IMR-90 (cell line): ENCODE measurements at regions not wholly inside any gene's neighbourhood (a gene's known extent, or its start where the extent isn't known, plus 50 kb on each side); places are given as distances from the start of the nearest gene placed in this dataset.

Source experiments
- ATAC-seq: fragments of 200-7000 bp; cut with Tn5 transposase; 2 replicates; pipeline ENCODE4 v1.9.1; 2020; ENCODE audit warnings: low read depth, mild to moderate bottlenecking, moderate library complexity
- BruUV-seq: library from RNA; stranded (reverse); fragments of 400-500 nt; replicated peaks from 2 replicates; lab custom pipeline; 2021; lab: Mats Ljungman, UMichigan
- CTCF ChIA-PET: fragments of 300-600 bp; formaldehyde crosslinking; extraction: SDS; loops from one replicate; lab custom pipeline; 2021; ENCODE audit warnings: antibody characterized with exemption; lab: Yijun Ruan, JAX
- POLR2A ChIA-PET: fragments of 300-600 bp; sonication (Branson Sonifier 250); formaldehyde crosslinking; loops from one replicate; lab custom pipeline; 2022; ENCODE audit warnings: antibody characterized with exemption; ENCODE audit not compliant: unreplicated experiment; lab: Charles Lee
- DNase-seq: peaks from one replicate; pipeline ENCODE4 v3.0.0; 2013
- H2AFZ ChIP-seq: replicated peaks from 2 replicates; pipeline ENCODE3; 2013; ENCODE audit warnings: low read length, mild to moderate bottlenecking; ENCODE audit not compliant: poor library complexity
- H2AK5ac ChIP-seq: 2 replicates; pipeline ENCODE4 v1.6.1; 2013; ENCODE audit warnings: low read depth, low read length, inconsistent platforms
- H2AK9ac ChIP-seq: replicated peaks from 2 replicates; pipeline ENCODE3; 2013; ENCODE audit warnings: mild to moderate bottlenecking, low read depth, low read length, moderate library complexity; ENCODE audit not compliant: poor library complexity
- H2BK120ac ChIP-seq: 2 replicates; pipeline ENCODE4 v1.6.1; 2013; ENCODE audit warnings: low read depth, low read length, inconsistent platforms
- H2BK15ac ChIP-seq: 3 replicates; pipeline ENCODE4 v1.6.1; 2013; ENCODE audit warnings: low read depth, low read length, inconsistent platforms
- H2BK20ac ChIP-seq: 2 replicates; pipeline ENCODE4 v1.6.1; 2013; ENCODE audit warnings: low read depth, mild to moderate bottlenecking, inconsistent platforms, low read length, moderate library complexity
- H2BK5ac ChIP-seq: 2 replicates; pipeline ENCODE4 v1.6.1; 2013; ENCODE audit warnings: mild to moderate bottlenecking, low read depth, low read length, inconsistent platforms; ENCODE audit not compliant: poor library complexity, severe bottlenecking
- H3K14ac ChIP-seq: replicated peaks from 2 replicates; pipeline ENCODE4 v1.6.1; 2013; ENCODE audit warnings: low read depth, low read length, inconsistent platforms
- H3K18ac ChIP-seq: 2 replicates; pipeline ENCODE4 v1.6.1; 2013; ENCODE audit warnings: low read depth, low read length, control low read depth
- H3K23ac ChIP-seq: 2 replicates; pipeline ENCODE4 v1.6.1; 2013; ENCODE audit warnings: low read depth, low read length, inconsistent platforms
- H3K27ac ChIP-seq: 2 replicates; pipeline ENCODE4 v1.5.1; 2013; ENCODE audit warnings: mild to moderate bottlenecking, control low read depth, low read length; ENCODE audit not compliant: insufficient read depth
- H3K27me3 ChIP-seq: 2 replicates; pipeline ENCODE4 v1.6.1; 2013; ENCODE audit warnings: low read length; ENCODE audit not compliant: control insufficient read depth, insufficient read depth
- H3K36me3 ChIP-seq: 2 replicates; pipeline ENCODE4 v1.6.1; 2013; ENCODE audit warnings: low read length, mixed read lengths; ENCODE audit not compliant: control insufficient read depth, insufficient read depth
- H3K4ac ChIP-seq: 2 replicates; pipeline ENCODE4 v1.6.1; 2013; ENCODE audit warnings: low read depth, low read length, inconsistent platforms
- H3K4me1 ChIP-seq: 2 replicates; pipeline ENCODE4 v1.6.1; 2013; ENCODE audit warnings: low read length, mixed read lengths; ENCODE audit not compliant: control insufficient read depth, insufficient read depth
- H3K4me2 ChIP-seq: 2 replicates; pipeline ENCODE4 v1.6.1; 2013; ENCODE audit warnings: low read depth, mild to moderate bottlenecking, control low read depth, low read length, moderate library complexity
- H3K4me3 ChIP-seq: 2 replicates; pipeline ENCODE4 v1.5.1; 2013; ENCODE audit warnings: low read depth, mild to moderate bottlenecking, control low read depth, low read length, moderate library complexity; ENCODE audit not compliant: insufficient read depth
- H3K56ac ChIP-seq: 2 replicates; pipeline ENCODE4 v1.6.1; 2013; ENCODE audit warnings: low read length, inconsistent platforms; ENCODE audit not compliant: insufficient read depth; ENCODE audit errors: extremely low read depth
- H3K79me1 ChIP-seq, 2 experiments: 2 replicates each; pipeline ENCODE4 v1.6.1; 2013; ENCODE audit warnings: low read length in 2 of 2, inconsistent platforms in 1 of 2, low read depth in 1 of 2
- H3K9ac ChIP-seq: 2 replicates; pipeline ENCODE4 v1.6.1; 2013; ENCODE audit warnings: low read depth, low read length, control low read depth
- H3K9me1 ChIP-seq: 2 replicates; pipeline ENCODE4 v1.6.1; 2013; ENCODE audit warnings: low read length, inconsistent platforms; ENCODE audit not compliant: insufficient read depth
- H3K9me3 ChIP-seq: 2 replicates; pipeline ENCODE4 v1.6.1; 2013; ENCODE audit warnings: low read length; ENCODE audit not compliant: control insufficient read depth, insufficient read depth
- H4K20me1 ChIP-seq: 2 replicates; pipeline ENCODE4 v1.6.1; 2013; ENCODE audit warnings: low read length, inconsistent platforms; ENCODE audit not compliant: insufficient read depth
- H4K5ac ChIP-seq: 2 replicates; pipeline ENCODE4 v1.6.1; 2013; ENCODE audit warnings: mild to moderate bottlenecking, low read depth, low read length, control low read depth
- H4K8ac ChIP-seq, 2 experiments: 2 replicates each; pipeline ENCODE4 v1.6.1; 2013; ENCODE audit warnings: low read depth in 2 of 2, low read length in 2 of 2, control low read depth in 1 of 2, inconsistent platforms in 1 of 2
- H4K91ac ChIP-seq: 2 replicates; pipeline ENCODE4 v1.6.1; 2013; ENCODE audit warnings: low read depth, low read length, inconsistent platforms; ENCODE audit not compliant: insufficient read depth
- BHLHE40 ChIP-seq: fragments of 150-350 bp; IDR thresholded peaks from 2 replicates; pipeline ENCODE4 v1.6.1; 2016; ENCODE audit warnings: mild to moderate bottlenecking, low read depth, low read length
- CEBPB ChIP-seq: IDR thresholded peaks from 2 replicates; pipeline ENCODE4 v1.6.1; 2012; ENCODE audit warnings: low read depth, low read length, improper control_type of control experiment
- CHD1 ChIP-seq: IDR thresholded peaks from 2 replicates; pipeline ENCODE4 v1.6.1; 2012; ENCODE audit warnings: low read depth, low read length, improper control_type of control experiment
- CTCF ChIP-seq: conservative IDR thresholded peaks from 2 replicates; pipeline ENCODE4 v1.5.1; 2012; ENCODE audit warnings: mild to moderate bottlenecking, low read depth, low read length, improper control_type of control experiment
- FOS ChIP-seq: fragments of 150-350 bp; IDR thresholded peaks from 2 replicates; pipeline ENCODE4 v1.6.1; 2016; ENCODE audit warnings: low read depth, low read length
- MAFK ChIP-seq: IDR thresholded peaks from 2 replicates; pipeline ENCODE4 v1.6.1; 2012; ENCODE audit warnings: low read depth, low read length, improper control_type of control experiment
- MAZ ChIP-seq: IDR thresholded peaks from 2 replicates; pipeline ENCODE4 v1.6.1; 2012; ENCODE audit warnings: low read depth, mild to moderate bottlenecking, low read length, improper control_type of control experiment, moderate library complexity, borderline replicate concordance
- MXI1 ChIP-seq: IDR thresholded peaks from 2 replicates; pipeline ENCODE4 v1.6.1; 2012; ENCODE audit warnings: low read depth, mild to moderate bottlenecking, low read length, moderate library complexity, borderline replicate concordance
- NFE2L2 ChIP-seq: fragments of 150-350 bp; IDR thresholded peaks from 2 replicates; pipeline ENCODE4 v1.6.1; 2016; ENCODE audit warnings: low read depth, mild to moderate bottlenecking, low read length
- POLR2A ChIP-seq: IDR thresholded peaks from 2 replicates; pipeline ENCODE4 v1.6.1; 2012; ENCODE audit warnings: mild to moderate bottlenecking, low read depth, low read length
- RAD21 ChIP-seq: IDR thresholded peaks from 2 replicates; pipeline ENCODE4 v1.6.1; 2012; ENCODE audit warnings: low read length, improper control_type of control experiment
- RCOR1 ChIP-seq: IDR thresholded peaks from 2 replicates; pipeline ENCODE4 v1.6.1; 2012; ENCODE audit warnings: mild to moderate bottlenecking, low read length, improper control_type of control experiment; ENCODE audit not compliant: insufficient replicate concordance
- RFX5 ChIP-seq: IDR thresholded peaks from 2 replicates; pipeline ENCODE4 v1.8.0; 2012; ENCODE audit warnings: low read depth, mild to moderate bottlenecking, low read length, moderate library complexity
- SMC3 ChIP-seq: fragments of 150-350 bp; IDR thresholded peaks from 2 replicates; pipeline ENCODE4 v1.6.1; 2016; ENCODE audit warnings: low read depth, mild to moderate bottlenecking, antibody characterized with exemption, low read length, moderate library complexity
- WGBS, 2 experiments: methylation state at CpG; one replicate each; pipeline versions ENCODE4 v1.1.5 to v1.1.7; 2013; ENCODE audit warnings: missing lambda C conversion rate in 2 of 2; ENCODE audit not compliant: insufficient read length in 1 of 2; ENCODE audit errors: extremely low coverage in 2 of 2; 5-methylcytosine and 5-hydroxymethylcytosine counted together
- dilution Hi-C: fragments of 300-500 bp; cut with HindIII; formaldehyde crosslinking; loops from one replicate; pipeline ENCODE4 v1.14.3; 2018; ENCODE audit warnings: low sequenced_read_pairs; ENCODE audit not compliant: unreplicated experiment
- in situ Hi-C: fragments of 300-500 bp; cut with MboI; formaldehyde crosslinking; loops from 3 replicates; pipeline ENCODE4 v1.14.3; 2019; ENCODE audit warnings: low sequenced_read_pairs, inconsistent platforms, mixed read lengths
- intact Hi-C: fragments of 100-400 bp; cut with micrococcal nuclease; formaldehyde crosslinking; loops from 2 replicates; pipeline ENCODE4 v1.10.0; 2022
- TF ChIP-seq, protein P1 (sequence below): fragments of 150-350 bp; IDR thresholded peaks from 2 replicates; pipeline ENCODE4 v1.6.1; 2016; ENCODE audit warnings: low read depth, mild to moderate bottlenecking, low read length, moderate library complexity, borderline replicate concordance
- TF ChIP-seq, protein P2 (sequence below): fragments of 150-350 bp; IDR thresholded peaks from 2 replicates; pipeline ENCODE4 v1.6.1; 2017; ENCODE audit warnings: mild to moderate bottlenecking, antibody characterized with exemption, low read length, low read depth

DNA sequence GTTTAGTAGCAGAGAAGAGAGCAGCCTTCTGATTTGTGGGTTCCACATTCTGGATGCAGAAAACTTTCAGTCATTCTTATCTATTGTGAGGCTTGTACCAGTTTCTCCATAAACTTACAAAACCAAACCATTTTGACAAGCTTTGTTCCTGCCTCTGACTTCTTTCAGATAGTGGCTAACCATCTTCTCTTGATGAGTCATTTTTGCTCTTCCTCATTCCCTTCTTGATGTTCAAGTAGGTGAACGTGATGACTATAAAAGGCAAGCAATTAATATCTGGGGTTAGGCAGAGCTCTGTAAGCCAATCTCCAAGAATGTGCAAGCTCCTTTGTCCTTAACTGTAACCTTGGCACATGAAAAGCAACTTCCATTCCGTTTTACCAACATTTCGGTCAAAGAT, 2083.1 kb upstream of the PIK3C3 start:
- no peak for ATAC-seq
- POLR2A ChIA-PET, result no interaction called here
- CTCF ChIA-PET, result interaction anchor here (0.6 kb wide), 1 partner anchor 8 kb away, joined by 3 read pairs; no protein-coding TSS in a partner anchor

More for the DNA sequence above, 2083.1 kb upstream of the PIK3C3 start:
- intact Hi-C loops (no loop called here), dilution Hi-C loops (no loop called here), in situ Hi-C loops (no loop called here)
- Histone ChIP-seq H4K5ac (no peak overlapping the region), H2BK20ac (no peak overlapping the region), H3K9ac (no peak overlapping the region), H3K23ac (no peak overlapping the region), H3K4me3 (no peak overlapping the region), H2BK120ac (no peak overlapping the region), H3K9me1 (no peaks in the 10 kb centered on the region), H3K79me1 (no peaks in the 10 kb centered on the region), H3K4me2 (no peak overlapping the region), H2BK5ac (no peak overlapping the region), H4K20me1 (no peaks in the 10 kb centered on the region), H3K14ac (no peak overlapping the region), H3K18ac (no peak overlapping the region), H2AFZ (no peak overlapping the region), H3K4ac (no peak overlapping the region), H4K8ac (no peak overlapping the region), H3K56ac (no peak overlapping the region), H2AK9ac (no peak overlapping the region), H3K9me3 (no peaks in the 10 kb centered on the region), H3K36me3 (no peaks in the 10 kb centered on the region), H2BK15ac (no peak overlapping the region), H4K91ac (no peak overlapping the region), H3K27me3 (no peaks in the 10 kb centered on the region), H3K27ac (no peak overlapping the region), H3K4me1 (no peaks in the 10 kb centered on the region), H2AK5ac (no peak overlapping the region)
- DNase-seq, result no peak
- no CpG with 5 or more reads among the region's 3 CpGs for WGBS, 2 experiments
- TF ChIP-seq BHLHE40 (no peak), MXI1 (no peak), NFE2L2 (no peak), CTCF (no peak), RAD21 (no peak), FOS (no peak), POLR2A (no peak), MAFK (no peak), CHD1 (no peak), MAZ (no peak), RCOR1 (no peak), SMC3 (no peak), RFX5 (no peak), CEBPB (no peak)
- TF ChIP-seq, protein P1, sequence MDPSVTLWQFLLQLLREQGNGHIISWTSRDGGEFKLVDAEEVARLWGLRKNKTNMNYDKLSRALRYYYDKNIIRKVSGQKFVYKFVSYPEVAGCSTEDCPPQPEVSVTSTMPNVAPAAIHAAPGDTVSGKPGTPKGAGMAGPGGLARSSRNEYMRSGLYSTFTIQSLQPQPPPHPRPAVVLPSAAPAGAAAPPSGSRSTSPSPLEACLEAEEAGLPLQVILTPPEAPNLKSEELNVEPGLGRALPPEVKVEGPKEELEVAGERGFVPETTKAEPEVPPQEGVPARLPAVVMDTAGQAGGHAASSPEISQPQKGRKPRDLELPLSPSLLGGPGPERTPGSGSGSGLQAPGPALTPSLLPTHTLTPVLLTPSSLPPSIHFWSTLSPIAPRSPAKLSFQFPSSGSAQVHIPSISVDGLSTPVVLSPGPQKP, result no peak
- TF ChIP-seq, protein P2, sequence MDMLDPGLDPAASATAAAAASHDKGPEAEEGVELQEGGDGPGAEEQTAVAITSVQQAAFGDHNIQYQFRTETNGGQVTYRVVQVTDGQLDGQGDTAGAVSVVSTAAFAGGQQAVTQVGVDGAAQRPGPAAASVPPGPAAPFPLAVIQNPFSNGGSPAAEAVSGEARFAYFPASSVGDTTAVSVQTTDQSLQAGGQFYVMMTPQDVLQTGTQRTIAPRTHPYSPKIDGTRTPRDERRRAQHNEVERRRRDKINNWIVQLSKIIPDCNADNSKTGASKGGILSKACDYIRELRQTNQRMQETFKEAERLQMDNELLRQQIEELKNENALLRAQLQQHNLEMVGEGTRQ, result no peak
- BruUV-seq, result no TSS peak
